B cell (primary cell): ENCODE measurements at regions not wholly inside any gene's neighbourhood (a gene's known extent, or its start where the extent isn't known, plus 50 kb on each side); places are given as distances from the start of the nearest gene placed in this dataset.

Experiments
- ATAC-seq: fragments of 200-7000 bp; cut with Tn5 transposase; one replicate; pipeline ENCODE4 v1.10.0; 2021; ENCODE audit warnings: low read depth, mild to moderate bottlenecking, moderate number of reproducible peaks, moderate library complexity
- CTCF ChIA-PET: fragments of 350-600 bp; sonication (Branson Sonifier 250); formaldehyde crosslinking; loops from one replicate; lab custom pipeline; 2021; ENCODE audit warnings: antibody characterized with exemption, inconsistent platforms; lab: Charles Lee
- POLR2A ChIA-PET: fragments of 350-600 bp; sonication (Branson Sonifier 250); formaldehyde crosslinking; loops from one replicate; lab custom pipeline; 2021; ENCODE audit warnings: antibody characterized with exemption; lab: Charles Lee
- DNase-seq: peaks from one replicate; pipeline ENCODE4 v3.0.0; 2013
- H2AFZ ChIP-seq: 2 replicates; pipeline ENCODE4 v1.6.1; 2012; ENCODE audit warnings: mild to moderate bottlenecking, low read depth, low read length; ENCODE audit not compliant: insufficient read depth, poor library complexity, severe bottlenecking
- H3K27ac ChIP-seq, 2 donors: 1 replicate in 1 of 2; 2 replicates in 1 of 2; pipeline ENCODE4 v1.5.1; 2012 to 2013; ENCODE audit warnings: low read length in 2 of 2, mild to moderate bottlenecking in 2 of 2, moderate library complexity in 1 of 2
- H3K27me3 ChIP-seq, 4 experiments: fragments of 200-600 bp in 1 of 4; sonication (generic) in 1 of 4; replicated peaks in 1 of 4; 1 replicate in 2 of 4; 2 replicates in 2 of 4; pipeline versions ENCODE4 v1.6.1 to v1.7.0; 2013 to 2016; ENCODE audit warnings: low read length in 3 of 4, mild to moderate bottlenecking in 2 of 4, mixed read lengths in 1 of 4, moderate library complexity in 1 of 4; ENCODE audit not compliant: insufficient read depth in 4 of 4, control insufficient read depth in 3 of 4; ENCODE audit errors: control extremely low read depth in 1 of 4
- H3K36me3 ChIP-seq, 2 experiments: replicated peaks in 1 of 2; 1 replicate in 1 of 2; 2 replicates in 1 of 2; pipeline versions ENCODE4 v1.6.1 to v1.7.1; 2013; ENCODE audit warnings: low read length in 1 of 2; ENCODE audit not compliant: insufficient read depth in 2 of 2, control insufficient read depth in 1 of 2; ENCODE audit errors: control extremely low read depth in 1 of 2, extremely low read depth in 1 of 2
- H3K4me1 ChIP-seq, 2 donors: fragments of 200-600 bp in 1 of 2; sonication (generic) in 1 of 2; 1 replicate in 1 of 2; 2 replicates in 1 of 2; pipeline versions ENCODE4 v1.5.1 to v1.6.1; 2013 to 2017; ENCODE audit warnings: low read length in 2 of 2; ENCODE audit not compliant: control insufficient read depth in 2 of 2, insufficient read depth in 2 of 2
- H3K4me2 ChIP-seq: replicated peaks from 2 replicates; pipeline ENCODE3; 2012; ENCODE audit warnings: mild to moderate bottlenecking, low read depth, low read length; ENCODE audit not compliant: poor library complexity, severe bottlenecking
- H3K4me3 ChIP-seq, 5 experiments: fragments of 200-600 bp in 1 of 5; sonication (generic) in 1 of 5; 1 replicate in 3 of 5; 2 replicates in 2 of 5; pipeline versions ENCODE4 v1.5.1 to v1.7.0; 2011 to 2016; ENCODE audit warnings: low read length in 4 of 5, mild to moderate bottlenecking in 4 of 5, low read depth in 2 of 5, control low read depth in 1 of 5, moderate library complexity in 1 of 5; ENCODE audit not compliant: insufficient read depth in 1 of 5; ENCODE audit errors: control extremely low read depth in 1 of 5, extremely low read depth in 1 of 5
- H3K79me2 ChIP-seq: fragments of 200-600 bp; sonication (generic); one replicate; pipeline ENCODE4 v1.6.0; 2016; ENCODE audit warnings: low read length; ENCODE audit not compliant: control insufficient read depth, insufficient read depth
- H3K9ac ChIP-seq: fragments of 200-600 bp; sonication (generic); 2 replicates; pipeline ENCODE4 v1.6.1; 2017; ENCODE audit warnings: mild to moderate bottlenecking, low read length, moderate library complexity
- H3K9me3 ChIP-seq, 3 donors: one replicate each; pipeline versions ENCODE4 v1.6.1 to v1.7.1; 2013; ENCODE audit warnings: low read length in 2 of 3; ENCODE audit not compliant: control insufficient read depth in 2 of 3, insufficient read depth in 1 of 3; ENCODE audit errors: control extremely low read depth in 1 of 3
- H4K20me1 ChIP-seq: 2 replicates; pipeline ENCODE4 v1.6.0; 2012; ENCODE audit warnings: mild to moderate bottlenecking, low read length; ENCODE audit not compliant: insufficient read depth, control insufficient read depth, poor library complexity, severe bottlenecking
- H3K27ac Mint-ChIP-seq: one replicate; pipeline ENCODE4 v1.8.0; 2021; ENCODE audit warnings: mixed read lengths
- H3K27me3 Mint-ChIP-seq: one replicate; pipeline ENCODE4 v1.8.0; 2021; ENCODE audit warnings: mixed read lengths
- H3K4me1 Mint-ChIP-seq: one replicate; pipeline ENCODE4 v1.8.0; 2021; ENCODE audit warnings: mixed read lengths
- H3K4me3 Mint-ChIP-seq: one replicate; pipeline ENCODE4 v1.8.0; 2021; ENCODE audit warnings: mixed read lengths
- H3K9me3 Mint-ChIP-seq: one replicate; pipeline ENCODE4 v1.8.0; 2022; ENCODE audit warnings: mixed read lengths; ENCODE audit not compliant: insufficient read depth
- CTCF ChIP-seq: fragments of 200-600 bp; IDR thresholded peaks from one replicate; pipeline ENCODE4 v1.8.0; 2022; ENCODE audit warnings: antibody characterized with exemption, mild to moderate bottlenecking
- EZH2 ChIP-seq: IDR thresholded peaks from 2 replicates; pipeline ENCODE4 v1.6.1; 2012; ENCODE audit warnings: borderline replicate concordance, low read depth, mild to moderate bottlenecking, moderate library complexity, low read length; ENCODE audit not compliant: insufficient read depth, poor library complexity, severe bottlenecking
- WGBS: methylation state at CpG from one replicate; pipeline ENCODE4 v1.1.5; 2013; ENCODE audit warnings: missing lambda C conversion rate; ENCODE audit not compliant: insufficient coverage; 5-methylcytosine and 5-hydroxymethylcytosine counted together
- intact Hi-C: fragments of 100-400 bp; cut with micrococcal nuclease; formaldehyde crosslinking; loops from one replicate; pipeline ENCODE4 v1.10.0; 2022

DNA sequence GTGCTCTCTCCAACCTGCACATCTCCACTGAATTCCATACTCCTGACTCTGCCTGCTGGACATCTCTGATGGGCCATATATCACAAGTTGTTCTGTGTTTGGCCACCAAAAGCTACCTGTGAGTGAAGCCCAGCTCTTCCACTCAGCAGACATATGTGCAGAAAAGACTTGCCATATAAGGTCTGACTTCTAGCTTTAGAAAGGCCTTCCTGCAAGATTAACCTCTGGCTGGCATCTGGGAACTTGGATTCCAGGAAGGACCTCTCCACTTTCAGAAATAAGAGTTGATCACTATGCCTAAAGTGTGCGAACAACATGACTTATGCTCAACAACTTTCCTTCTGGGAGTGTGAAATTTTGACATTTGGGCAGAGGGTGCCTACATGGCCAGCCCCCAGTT, 113.7 kb downstream of the TNFAIP3 start:
- CTCF ChIA-PET: interaction anchor here (1.3 to 2.2 kb wide), 4 partner anchors 9 to 319 kb away, joined by 3 to 6 read pairs (median 5); no protein-coding TSS in a partner anchor
- Mint-ChIP-seq H3K4me3 (no peak overlapping the region), H3K27me3 (no peaks in the 10 kb centered on the region), H3K4me1 (peaks cover 10% of the 10 kb centered on the region), H3K27ac (no peak overlapping the region), H3K9me3 (no peaks in the 10 kb centered on the region)
- 100% methylated on average over 1 of the region's 1 CpG for WGBS
- ATAC-seq: no peak
- Histone ChIP-seq H3K79me2 (no peaks in the 10 kb centered on the region), H4K20me1 (no peaks in the 10 kb centered on the region), H3K36me3 (no peaks in the 10 kb centered on the region), H3K27me3 (no peaks in the 10 kb centered on the region), H3K9ac (no peak overlapping the region), H3K9me3 (no peaks in the 10 kb centered on the region), H3K4me3 (no peak overlapping the region), H2AFZ (no peak overlapping the region), H3K27ac (no peak overlapping the region), H3K4me2 (no peak overlapping the region), H3K4me1 (peaks cover 0 to 11% of the 10 kb centered on the region in 2 donors)
- TF ChIP-seq CTCF (no peak), EZH2 (no peak)
- intact Hi-C loops: no loop called here
- POLR2A ChIA-PET: no interaction called here
- DNase-seq: no peak

GRCh38 chr6:137981758-137982157, 114.7 kb downstream of the TNFAIP3 start:
- no peaks in the 10 kb centered on the region for H4K20me1 ChIP-seq
- no peaks in the 10 kb centered on the region for H3K79me2 ChIP-seq
- no peak overlapping the region for H2AFZ ChIP-seq
- ATAC-seq (no peak), DNase-seq (no peak)
- no peak overlapping the region for H3K27ac ChIP-seq
- no peak overlapping the region for H3K4me2 ChIP-seq
- Mint-ChIP-seq H3K4me3 (no peak overlapping the region), H3K4me1 (peaks cover 19% of the 10 kb centered on the region), H3K9me3 (no peaks in the 10 kb centered on the region), H3K27ac (no peak overlapping the region), H3K27me3 (no peaks in the 10 kb centered on the region)
- TF ChIP-seq CTCF (no peak), EZH2 (no peak)
- H3K4me3 ChIP-seq: no peak overlapping the region
- no peaks in the 10 kb centered on the region for H3K9me3 ChIP-seq
- intact Hi-C loops: no loop called here
- H3K36me3 ChIP-seq: no peaks in the 10 kb centered on the region
- H3K4me1 ChIP-seq: peaks cover 0 to 7% of the 10 kb centered on the region in 2 donors
- POLR2A ChIA-PET: no interaction called here
- H3K27me3 ChIP-seq: no peaks in the 10 kb centered on the region
- 100% methylated on average over 2 of the region's 3 CpGs for WGBS
- H3K9ac ChIP-seq: no peak overlapping the region
- CTCF ChIA-PET: interaction anchor here (1.3 to 2.2 kb wide), 2 partner anchors 10 to 19 kb away, joined by 5 to 6 read pairs; no protein-coding TSS in a partner anchor
